ENCODE measurements at regions not wholly inside any gene's neighbourhood (a gene's known extent, or its start where the extent isn't known, plus 50 kb on each side); places are given as distances from the start of the nearest gene placed in this dataset.

DNA sequence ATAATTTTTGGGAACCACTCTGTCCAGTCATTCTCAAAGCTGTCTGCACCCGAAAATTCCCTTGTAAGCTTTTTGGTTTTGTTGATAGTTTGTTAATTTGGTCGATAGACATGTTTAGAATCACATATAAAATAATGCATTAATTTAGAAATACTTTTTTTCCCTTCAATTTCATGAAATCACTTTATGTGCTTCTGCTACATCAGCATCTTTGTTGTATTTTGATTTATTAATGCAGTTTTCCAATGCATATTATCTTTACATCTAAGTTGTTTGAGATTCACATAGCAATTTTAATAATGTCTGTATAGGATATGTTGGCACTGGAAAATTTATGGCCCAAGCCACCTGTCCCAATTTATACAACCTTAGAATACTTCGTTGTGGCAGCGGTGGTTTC lies 60.6 kb upstream of the SV2C start:
- TF ChIP-seq RBBP5 (conservative IDR thresholded peaks at IDR 0.05) (no peak), TARDBP (IDR thresholded peaks at IDR 0.05; ENCODE audit: borderline replicate concordance) (no peak), POLR2AphosphoS5 (IDR thresholded peaks at IDR 0.05; ENCODE audit: low read length) (no peak)
- TF ChIP-seq, protein P1, sequence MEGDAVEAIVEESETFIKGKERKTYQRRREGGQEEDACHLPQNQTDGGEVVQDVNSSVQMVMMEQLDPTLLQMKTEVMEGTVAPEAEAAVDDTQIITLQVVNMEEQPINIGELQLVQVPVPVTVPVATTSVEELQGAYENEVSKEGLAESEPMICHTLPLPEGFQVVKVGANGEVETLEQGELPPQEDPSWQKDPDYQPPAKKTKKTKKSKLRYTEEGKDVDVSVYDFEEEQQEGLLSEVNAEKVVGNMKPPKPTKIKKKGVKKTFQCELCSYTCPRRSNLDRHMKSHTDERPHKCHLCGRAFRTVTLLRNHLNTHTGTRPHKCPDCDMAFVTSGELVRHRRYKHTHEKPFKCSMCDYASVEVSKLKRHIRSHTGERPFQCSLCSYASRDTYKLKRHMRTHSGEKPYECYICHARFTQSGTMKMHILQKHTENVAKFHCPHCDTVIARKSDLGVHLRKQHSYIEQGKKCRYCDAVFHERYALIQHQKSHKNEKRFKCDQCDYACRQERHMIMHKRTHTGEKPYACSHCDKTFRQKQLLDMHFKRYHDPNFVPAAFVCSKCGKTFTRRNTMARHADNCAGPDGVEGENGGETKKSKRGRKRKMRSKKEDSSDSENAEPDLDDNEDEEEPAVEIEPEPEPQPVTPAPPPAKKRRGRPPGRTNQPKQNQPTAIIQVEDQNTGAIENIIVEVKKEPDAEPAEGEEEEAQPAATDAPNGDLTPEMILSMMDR (IDR thresholded peaks at IDR 0.05 in 2 of 3, conservative IDR thresholded peaks at IDR 0.05 in 1 of 3; ENCODE audit: control insufficient read depth in 2 of 3, extremely low read depth in 1 of 3, insufficient read depth in 1 of 3, low read depth in 3 of 3, low read length in 3 of 3) = no peak
